ES-I3 (cell line): ENCODE measurements at regions not wholly inside any gene's neighbourhood (a gene's known extent, or its start where the extent isn't known, plus 50 kb on each side); places are given as distances from the start of the nearest gene placed in this dataset.

Experiments
- H3K36me3 ChIP-seq: 2 replicates; pipeline ENCODE4 v1.6.1; 2013; ENCODE audit warnings: mild to moderate bottlenecking, low read length, control low read depth, moderate library complexity; ENCODE audit not compliant: insufficient read depth
- H3K4me1 ChIP-seq: 2 replicates; pipeline ENCODE4 v1.6.1; 2013; ENCODE audit warnings: mild to moderate bottlenecking, control low read depth, low read length; ENCODE audit not compliant: insufficient read depth
- H3K9ac ChIP-seq: 2 replicates; pipeline ENCODE4 v1.6.1; 2013; ENCODE audit warnings: low read depth, mild to moderate bottlenecking, low read length, moderate library complexity
- H3K9me3 ChIP-seq: 2 replicates; pipeline ENCODE4 v1.6.1; 2013; ENCODE audit warnings: mild to moderate bottlenecking, low read length, moderate library complexity; ENCODE audit not compliant: control insufficient read depth, insufficient read depth

DNA sequence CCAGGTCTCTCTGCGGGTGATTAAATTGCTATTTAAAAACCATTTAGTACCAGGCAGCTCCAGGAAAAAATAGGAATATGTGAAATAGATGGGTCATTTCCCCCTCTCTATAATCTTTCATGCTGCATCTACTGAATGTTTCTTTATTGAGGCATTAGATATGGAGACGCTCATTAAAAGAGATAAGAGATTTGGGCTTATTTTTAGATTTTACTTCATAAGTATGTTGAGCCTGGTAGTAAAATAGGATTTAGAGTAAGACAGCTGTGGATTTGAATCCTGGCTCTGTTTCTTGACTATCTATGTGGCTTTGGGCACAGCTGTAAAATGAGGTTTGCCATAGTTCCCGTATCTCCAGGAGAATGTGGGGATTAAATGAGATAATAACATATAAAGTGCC lies 451.0 kb upstream of the GRIA1 start:
- no peaks in the 10 kb centered on the region for H3K4me1 ChIP-seq
- H3K9me3 ChIP-seq, result no peaks in the 10 kb centered on the region
- no peaks in the 10 kb centered on the region for H3K36me3 ChIP-seq
- no peak overlapping the region for H3K9ac ChIP-seq

DNA sequence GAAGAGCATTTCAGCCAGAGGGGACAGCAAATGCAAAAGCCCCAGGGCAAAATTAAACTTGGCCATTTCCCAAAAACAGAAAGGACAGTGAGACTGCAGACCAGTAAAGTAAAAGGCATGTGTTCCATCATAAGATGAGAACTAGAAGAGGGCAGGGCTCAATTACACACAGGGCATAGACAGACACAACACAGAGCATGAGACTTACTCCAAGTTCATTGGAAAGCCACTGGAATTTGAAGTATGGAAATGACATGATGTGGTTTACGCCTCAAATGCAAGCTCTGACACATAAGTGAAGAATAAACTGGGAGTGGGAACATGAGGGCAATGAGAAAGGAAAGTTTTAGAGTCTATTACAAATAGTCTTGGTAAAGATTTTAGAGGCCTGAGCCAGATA lies 446.6 kb upstream of the GRIA1 start:
- Histone ChIP-seq H3K9me3 (no peaks in the 10 kb centered on the region), H3K9ac (no peak overlapping the region), H3K36me3 (no peaks in the 10 kb centered on the region), H3K4me1 (no peaks in the 10 kb centered on the region)

DNA sequence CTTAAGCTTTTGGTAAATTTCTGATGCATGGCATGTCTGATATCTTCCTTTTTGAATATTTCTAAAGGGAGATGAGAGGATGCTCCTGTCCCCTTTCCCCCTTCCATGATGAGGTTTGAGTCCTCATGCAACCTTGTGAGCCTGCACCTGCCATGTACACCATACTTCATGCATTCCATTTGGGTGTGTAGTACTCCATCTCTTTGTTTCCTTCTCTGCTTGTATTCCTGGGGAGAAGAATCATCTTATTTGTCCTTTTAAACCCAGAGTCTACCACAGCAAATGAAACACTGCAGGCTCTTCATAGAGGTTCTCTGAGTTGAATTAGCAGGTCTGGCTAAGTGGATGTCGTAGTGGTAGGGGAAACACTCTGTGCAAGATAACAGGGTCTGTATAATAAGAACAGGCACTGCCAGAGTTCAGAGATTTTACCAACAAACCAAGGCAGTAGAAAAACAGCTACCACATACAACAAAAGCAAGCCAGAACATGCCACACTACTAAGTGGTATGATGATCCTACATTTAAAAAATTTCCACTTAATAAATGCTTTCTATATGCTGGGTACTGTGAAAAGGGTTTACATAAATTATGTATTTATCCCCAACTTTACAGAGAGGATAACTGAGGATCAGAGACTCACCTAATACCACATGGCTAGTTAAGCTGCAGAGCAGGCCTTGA lies 439.8 kb upstream of the GRIA1 start:
- no peaks in the 10 kb centered on the region for H3K36me3 ChIP-seq
- H3K9me3 ChIP-seq, result no peaks in the 10 kb centered on the region
- H3K9ac ChIP-seq, result no peak overlapping the region
- no peaks in the 10 kb centered on the region for H3K4me1 ChIP-seq

DNA sequence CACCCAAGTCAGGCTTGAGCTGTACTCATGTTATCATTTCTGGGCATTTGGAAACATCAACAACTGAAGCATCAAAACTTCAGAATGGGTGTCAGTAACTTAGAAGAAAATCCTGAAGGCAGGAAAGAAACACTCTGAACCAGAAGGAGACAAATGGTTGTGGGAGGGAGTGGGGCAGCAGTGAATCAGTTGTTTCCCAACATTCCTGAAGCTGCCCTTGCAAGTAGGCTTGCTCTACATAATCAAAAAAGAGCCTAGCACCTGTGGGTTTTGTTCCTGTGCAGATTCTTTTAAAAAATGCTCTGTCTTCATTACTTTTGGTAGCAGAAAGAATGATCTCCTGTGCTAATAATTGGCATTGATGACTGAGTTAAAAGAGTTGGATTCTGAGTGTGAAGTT lies 424.2 kb upstream of the GRIA1 start:
- Histone ChIP-seq H3K9me3 (no peaks in the 10 kb centered on the region), H3K36me3 (no peaks in the 10 kb centered on the region), H3K9ac (no peak overlapping the region), H3K4me1 (no peaks in the 10 kb centered on the region)

DNA sequence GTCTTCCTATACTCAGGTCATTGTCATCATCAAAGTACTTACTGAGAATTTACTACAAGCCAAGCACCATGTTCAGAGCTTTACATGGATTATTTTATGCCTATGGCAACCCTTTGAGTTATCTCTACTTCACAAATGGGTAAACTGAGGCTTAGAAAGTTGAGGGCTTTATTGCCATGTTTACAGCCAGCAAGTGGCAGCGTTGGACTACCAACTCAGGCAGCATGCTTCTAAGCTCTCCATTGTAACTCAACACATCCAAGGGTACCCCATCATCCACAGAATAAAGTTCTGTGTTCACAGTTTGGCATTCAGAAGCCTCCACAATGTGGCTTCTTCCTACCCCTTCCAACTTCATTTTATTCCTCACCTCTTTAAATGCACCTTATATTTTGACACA lies 422.6 kb upstream of the GRIA1 start:
- Histone ChIP-seq H3K9ac (no peak overlapping the region), H3K4me1 (no peaks in the 10 kb centered on the region), H3K9me3 (no peaks in the 10 kb centered on the region), H3K36me3 (no peaks in the 10 kb centered on the region)

DNA sequence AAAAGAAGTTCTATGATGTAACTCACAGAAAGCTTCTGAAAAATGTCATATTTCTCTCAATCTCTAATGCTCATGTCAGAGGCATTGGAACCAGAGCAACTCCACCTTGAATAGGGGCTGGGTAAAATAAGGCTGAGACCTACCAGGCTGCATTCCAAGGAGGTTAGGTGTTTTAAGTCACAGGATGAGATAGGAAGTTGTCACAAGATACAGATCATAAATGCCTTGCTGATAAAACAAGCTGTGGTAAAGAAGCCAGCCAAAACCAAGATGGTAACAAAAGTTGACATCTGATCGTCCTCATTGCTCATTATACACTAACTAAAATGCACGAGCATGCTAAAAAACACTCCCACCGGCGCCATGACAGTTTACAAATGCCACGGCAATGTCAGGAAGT lies 411.1 kb upstream of the GRIA1 start:
- Histone ChIP-seq H3K4me1 (peaks cover 7% of the 10 kb centered on the region; the same call in 1 of the 2 replicates), H3K36me3 (no peaks in the 10 kb centered on the region), H3K9ac (no peak overlapping the region), H3K9me3 (no peaks in the 10 kb centered on the region)

DNA sequence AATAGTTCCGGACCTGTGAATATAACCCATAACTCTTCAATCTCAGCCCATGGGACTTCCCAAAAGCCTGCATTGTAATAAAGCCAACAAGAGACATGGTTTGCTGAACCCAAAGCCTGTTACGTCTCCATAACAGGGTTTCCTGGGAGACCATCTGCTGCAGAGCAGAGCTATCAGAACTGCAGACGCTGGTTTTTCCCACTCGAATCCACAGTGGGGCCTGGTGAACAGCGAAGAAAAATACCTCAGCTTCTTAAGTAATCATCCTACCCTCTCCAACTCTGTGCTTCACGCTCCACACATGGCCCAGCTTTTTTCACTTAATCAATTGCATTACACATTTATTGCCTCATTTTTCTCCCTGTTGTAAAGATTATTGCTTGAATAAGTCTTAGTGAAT lies 409.5 kb upstream of the GRIA1 start:
- Histone ChIP-seq H3K9ac (no peak overlapping the region), H3K9me3 (no peaks in the 10 kb centered on the region), H3K4me1 (peaks cover 7% of the 10 kb centered on the region; the same call in 1 of the 2 replicates), H3K36me3 (no peaks in the 10 kb centered on the region)

DNA sequence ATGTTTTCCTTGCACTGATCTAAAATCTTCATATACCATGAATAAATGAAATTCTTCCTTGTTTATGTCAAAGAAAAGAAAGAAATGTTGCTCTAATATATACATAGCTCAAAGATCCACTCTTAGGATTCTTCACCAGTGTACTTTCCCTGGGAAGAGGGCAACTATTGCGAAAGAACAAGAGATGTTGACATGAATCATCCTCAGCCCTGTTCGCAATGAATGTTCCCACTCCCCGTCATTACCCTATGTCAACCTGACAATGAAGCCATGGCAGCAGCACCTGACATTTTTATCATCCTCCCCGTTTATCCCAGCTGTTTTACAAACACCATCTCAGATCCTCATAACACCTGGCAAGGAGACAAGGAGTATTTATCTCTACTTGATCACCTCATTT lies 409.1 kb upstream of the GRIA1 start:
- Histone ChIP-seq H3K9me3 (no peaks in the 10 kb centered on the region), H3K36me3 (no peaks in the 10 kb centered on the region), H3K9ac (no peak overlapping the region), H3K4me1 (peaks cover 7% of the 10 kb centered on the region; the same call in 1 of the 2 replicates)

DNA sequence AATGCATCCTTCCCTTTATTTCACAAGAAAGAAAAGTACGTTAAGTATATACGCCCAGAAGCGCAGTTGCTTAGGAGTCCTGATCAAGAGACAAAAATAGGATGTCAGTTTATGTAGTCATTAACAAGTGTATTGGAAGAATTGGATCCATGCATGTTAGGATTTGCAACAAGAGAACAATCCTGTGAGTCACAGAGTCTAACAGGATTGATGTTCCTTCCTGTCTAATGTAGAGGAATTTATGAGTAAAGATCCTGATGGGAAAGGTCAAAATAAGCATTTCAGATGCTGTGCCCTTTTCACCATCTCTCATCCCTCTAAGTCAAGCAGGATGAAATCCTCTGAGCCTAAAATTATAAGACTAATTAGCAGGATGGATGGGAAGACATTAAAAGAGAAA lies 406.0 kb upstream of the GRIA1 start:
- Histone ChIP-seq H3K9ac (no peak overlapping the region), H3K4me1 (no peaks in the 10 kb centered on the region), H3K36me3 (no peaks in the 10 kb centered on the region; the same call in 1 of the 2 replicates), H3K9me3 (no peaks in the 10 kb centered on the region)

DNA sequence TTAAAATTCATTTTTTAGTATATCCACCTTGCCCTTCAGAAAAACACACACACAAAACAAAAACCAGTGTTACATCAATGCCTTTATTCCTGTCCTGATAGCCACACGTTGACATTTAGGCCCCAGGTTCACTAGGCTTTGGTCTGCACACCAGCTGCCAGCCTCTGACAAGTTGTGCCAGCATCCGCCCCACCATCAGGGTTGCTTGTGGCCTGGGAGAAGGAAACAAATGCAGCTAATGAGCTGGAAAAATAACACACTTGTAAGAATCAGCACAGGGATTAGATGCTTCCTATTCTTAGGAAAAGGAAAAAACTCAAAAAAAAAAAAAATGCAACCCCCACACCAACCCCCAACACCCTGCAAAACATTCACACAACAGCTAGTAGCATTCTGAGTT lies 404.0 kb upstream of the GRIA1 start:
- H3K9me3 ChIP-seq, result no peaks in the 10 kb centered on the region
- H3K9ac ChIP-seq, result no peak overlapping the region
- H3K4me1 ChIP-seq, result no peaks in the 10 kb centered on the region
- H3K36me3 ChIP-seq, result no peaks in the 10 kb centered on the region; the same call in 1 of the 2 replicates

DNA sequence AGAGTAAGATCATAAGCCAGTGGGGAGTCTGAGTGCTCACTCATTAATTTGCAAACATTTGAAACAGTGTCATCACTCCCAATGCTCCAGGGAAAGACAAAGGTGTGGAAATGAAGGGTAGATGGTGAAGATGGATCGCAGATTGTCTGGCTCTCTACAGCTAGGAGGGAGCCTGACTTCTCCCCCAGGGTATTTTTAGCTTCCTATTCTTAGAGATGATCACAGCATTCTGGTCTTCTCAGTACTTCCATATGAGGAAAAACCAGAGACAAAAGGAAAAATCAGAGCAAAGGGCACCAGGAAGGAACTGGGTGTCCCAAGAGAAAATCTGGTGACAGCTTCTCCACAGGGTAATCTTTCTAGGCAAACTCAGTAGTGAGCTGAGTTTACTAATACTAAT lies 401.9 kb upstream of the GRIA1 start:
- H3K9me3 ChIP-seq, result no peaks in the 10 kb centered on the region
- H3K36me3 ChIP-seq, result no peaks in the 10 kb centered on the region; the same call in 1 of the 2 replicates

DNA sequence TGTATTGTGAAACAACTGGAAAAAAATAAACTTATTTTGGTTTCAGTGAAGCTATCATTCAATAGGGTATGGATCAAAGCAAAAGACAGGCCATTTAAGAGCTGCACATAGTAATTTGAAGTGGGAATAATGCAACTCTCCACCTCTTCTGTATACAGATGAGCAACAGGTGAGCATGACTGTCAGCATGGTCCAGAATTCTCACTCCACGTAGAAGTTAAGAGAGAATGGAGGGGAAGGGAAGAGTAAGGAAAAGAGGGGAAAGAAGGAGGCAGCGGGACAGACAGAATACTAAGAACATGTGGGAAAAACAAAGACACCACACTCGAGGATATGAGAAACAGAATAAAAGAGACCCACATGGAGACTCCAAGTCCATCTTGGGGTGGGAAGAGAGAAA lies 396.1 kb upstream of the GRIA1 start:
- Histone ChIP-seq H3K9me3 (no peaks in the 10 kb centered on the region), H3K36me3 (no peaks in the 10 kb centered on the region), H3K9ac (no peak overlapping the region), H3K4me1 (no peaks in the 10 kb centered on the region)

More for the DNA sequence above, 401.9 kb upstream of the GRIA1 start:
- Histone ChIP-seq H3K4me1 (no peaks in the 10 kb centered on the region), H3K9ac (no peak overlapping the region)

DNA sequence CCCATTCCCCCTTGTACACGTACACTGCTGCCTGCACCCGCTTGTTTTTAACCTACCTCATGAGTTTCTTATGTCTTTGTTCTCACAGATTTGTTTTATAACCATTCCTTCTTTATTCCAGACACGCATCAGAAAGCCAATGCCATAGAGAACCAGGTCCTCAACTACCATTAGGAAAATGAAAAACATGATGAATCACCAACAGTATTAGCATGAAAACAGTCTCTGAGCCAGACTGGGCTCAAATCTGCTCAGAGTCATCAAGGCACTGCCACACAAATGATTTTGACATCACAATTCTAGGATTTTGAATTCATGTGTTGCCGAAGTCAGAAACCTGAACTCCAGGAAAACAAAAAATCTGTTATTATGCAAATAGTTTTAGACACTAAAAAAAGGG lies 394.1 kb upstream of the GRIA1 start:
- H3K9ac ChIP-seq, result no peak overlapping the region
- H3K4me1 ChIP-seq, result no peaks in the 10 kb centered on the region
- H3K36me3 ChIP-seq, result no peaks in the 10 kb centered on the region
- H3K9me3 ChIP-seq, result no peaks in the 10 kb centered on the region

DNA sequence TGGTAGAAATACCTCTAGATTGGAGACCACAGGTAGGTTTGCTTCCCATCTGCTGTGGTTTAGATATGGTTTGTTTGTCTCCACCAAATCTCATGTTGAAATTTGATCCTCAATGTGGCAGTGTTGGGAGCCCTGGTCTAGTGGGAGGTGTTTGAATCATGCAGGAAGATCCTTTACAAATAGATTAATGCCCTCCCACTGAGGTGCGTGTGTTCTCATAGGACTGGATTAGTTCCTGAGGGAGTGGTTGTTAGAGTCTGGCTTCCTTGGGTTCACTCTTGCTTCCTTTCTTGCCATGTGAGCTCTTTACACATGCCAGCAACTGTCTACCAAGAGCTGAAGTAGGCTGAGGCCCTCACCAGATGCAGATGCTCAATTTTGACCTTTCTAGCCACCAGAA lies 391.1 kb upstream of the GRIA1 start:
- Histone ChIP-seq H3K36me3 (no peaks in the 10 kb centered on the region), H3K9me3 (no peaks in the 10 kb centered on the region), H3K4me1 (no peaks in the 10 kb centered on the region), H3K9ac (no peak overlapping the region)

DNA sequence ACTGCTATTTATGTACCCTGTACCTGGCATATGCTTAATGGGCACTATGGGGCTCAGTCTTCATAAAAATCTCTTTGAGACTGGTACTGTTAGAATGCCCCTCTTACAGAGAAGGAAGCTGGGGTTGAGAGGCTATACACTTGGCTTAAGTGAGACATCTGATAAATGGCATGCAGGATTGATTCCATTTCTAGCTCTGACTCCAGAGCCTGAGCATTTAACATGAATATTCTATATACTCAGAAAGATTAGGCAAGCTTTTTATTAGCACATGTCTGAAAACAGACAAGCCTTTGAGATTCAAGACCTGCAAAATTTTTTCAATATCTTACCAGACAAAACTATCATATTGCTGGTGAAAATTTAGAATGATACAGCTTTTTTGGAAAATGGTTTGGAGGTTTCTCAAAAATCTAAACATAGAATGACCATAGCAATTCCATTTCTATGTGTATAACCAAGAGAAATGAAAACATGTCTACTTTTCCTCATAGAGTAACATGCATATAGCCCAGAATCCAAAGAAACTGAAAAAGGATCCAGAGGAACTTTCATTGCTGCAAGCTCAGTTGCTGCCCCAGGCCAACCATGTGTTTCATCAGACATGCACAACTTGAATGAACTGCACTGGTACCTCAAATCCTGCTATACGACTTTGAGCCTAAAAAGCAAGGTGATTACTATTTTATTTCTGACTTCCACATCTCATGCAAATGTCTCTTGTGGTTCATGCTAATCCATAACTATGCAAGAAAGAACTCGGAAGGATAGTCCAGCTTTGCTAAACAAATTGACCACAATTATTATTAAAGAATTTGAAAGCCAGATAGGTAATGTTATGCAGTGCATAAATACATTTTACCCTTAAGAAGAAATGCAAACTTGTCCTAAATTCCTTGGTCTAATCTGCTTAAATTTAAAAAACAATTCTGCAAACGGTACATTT lies 389.0 kb upstream of the GRIA1 start:
- Histone ChIP-seq H3K9me3 (no peaks in the 10 kb centered on the region), H3K9ac (no peak overlapping the region), H3K4me1 (no peaks in the 10 kb centered on the region), H3K36me3 (no peaks in the 10 kb centered on the region)
